ENCODE measurements at regions not wholly inside any gene's neighbourhood (a gene's known extent, or its start where the extent isn't known, plus 50 kb on each side); places are given as distances from the start of the nearest gene placed in this dataset.
"Not testable (repeated sequence)": the region's sequence is repeated elsewhere in the genome, so short reads cannot be mapped to it uniquely, and the experiment has no call there.

- intact Hi-C loops (cut with DNase I), result loop anchor here in 1 of 2 donors (10.0 kb wide), 1 partner anchor 243 kb away; no protein-coding TSS in a partner anchor
- Histone ChIP-seq H3K4me3 (ENCODE audit: low read length in 2 of 2) (no peak overlapping the region), H3K36me3 (ENCODE audit: control insufficient read depth in 1 of 2, insufficient read depth in 2 of 2, low read length in 1 of 2) (no peaks in the 10 kb centered on the region), H3K27ac (ENCODE audit: low read depth in 1 of 2, low read length in 2 of 2) (no peak overlapping the region), H3K27me3 (ENCODE audit: control insufficient read depth in 1 of 2, insufficient read depth in 2 of 2, low read length in 1 of 2) (no peaks in the 10 kb centered on the region), H3K4me1 (ENCODE audit: control insufficient read depth in 1 of 2, insufficient read depth in 2 of 2, low read length in 2 of 2) (peaks cover 0 to 4% of the 10 kb centered on the region in 2 donors), H3K9me3 (ENCODE audit: control insufficient read depth, low read length) (no peaks in the 10 kb centered on the region)
- WGBS, 2 donors, result 35 to 36% methylated on average over 3 of the region's 3 CpGs
- DNase-seq, result no peak
- ATAC-seq (ENCODE audit: low FRiP score), result no peak
Measured at GRCh38 chrX:40871385-40872082, 136.2 kb upstream of the MED14 start.

- intact Hi-C loops (cut with DNase I), result loop anchor here in 1 of 2 donors (10.0 kb wide), 1 partner anchor 242 kb away; no protein-coding TSS in a partner anchor
- ATAC-seq (ENCODE audit: low FRiP score) (no peak), DNase-seq (no peak)
- H3K27ac ChIP-seq (ENCODE audit: low read depth in 1 of 2, low read length in 2 of 2), result no peak overlapping the region
- H3K36me3 ChIP-seq (ENCODE audit: control insufficient read depth in 1 of 2, insufficient read depth in 2 of 2, low read length in 1 of 2), result no peaks in the 10 kb centered on the region
- H3K27me3 ChIP-seq (ENCODE audit: control insufficient read depth in 1 of 2, insufficient read depth in 2 of 2, low read length in 1 of 2), result no peaks in the 10 kb centered on the region
- 94 to 98% methylated on average over 1 of the region's 1 CpG for WGBS, 2 donors
- H3K4me1 ChIP-seq (ENCODE audit: control insufficient read depth in 1 of 2, insufficient read depth in 2 of 2, low read length in 2 of 2), result no peaks in the 10 kb centered on the region
- no peak overlapping the region for H3K4me3 ChIP-seq (ENCODE audit: low read length in 2 of 2)
- no peaks in the 10 kb centered on the region for H3K9me3 ChIP-seq (ENCODE audit: control insufficient read depth, low read length)
Measured at GRCh38 chrX:40872351-40872750, 137.0 kb upstream of the MED14 start.

- no peaks in the 10 kb centered on the region for H3K4me1 ChIP-seq (ENCODE audit: control insufficient read depth in 1 of 2, insufficient read depth in 2 of 2, low read length in 2 of 2)
- intact Hi-C loops (cut with DNase I), result loop anchor here (5.0 to 10.0 kb wide), 2 partner anchors 239 to 242 kb away; no protein-coding TSS in a partner anchor
Measured at GRCh38 chrX:40875476-40875875, 140.1 kb upstream of the MED14 start.

GRCh38 chrX:40877887-40878286, 142.5 kb upstream of the MED14 start:
- ATAC-seq (ENCODE audit: low FRiP score), result no peak
- WGBS, 2 donors, result 19 to 31% methylated on average over 4 of the region's 4 CpGs
- no peak overlapping the region for H3K4me3 ChIP-seq (ENCODE audit: low read length in 2 of 2)
- H3K27ac ChIP-seq (ENCODE audit: low read depth in 1 of 2, low read length in 2 of 2), result no peak overlapping the region
- H3K4me1 ChIP-seq (ENCODE audit: control insufficient read depth in 1 of 2, insufficient read depth in 2 of 2, low read length in 2 of 2), result no peaks in the 10 kb centered on the region
- H3K27me3 ChIP-seq (ENCODE audit: control insufficient read depth in 1 of 2, insufficient read depth in 2 of 2, low read length in 1 of 2), result no peaks in the 10 kb centered on the region
- no peaks in the 10 kb centered on the region for H3K9me3 ChIP-seq (ENCODE audit: control insufficient read depth, low read length)
- no peak for DNase-seq
- intact Hi-C loops (cut with DNase I), result loop anchor here (5.0 to 10.0 kb wide), 2 partner anchors 237 to 239 kb away; no protein-coding TSS in a partner anchor
- no peaks in the 10 kb centered on the region for H3K36me3 ChIP-seq (ENCODE audit: control insufficient read depth in 1 of 2, insufficient read depth in 2 of 2, low read length in 1 of 2)

More at GRCh38 chrX:40875476-40875875, 140.1 kb upstream of the MED14 start:
- no peak overlapping the region for H3K27ac ChIP-seq (ENCODE audit: low read depth in 1 of 2, low read length in 2 of 2)
- WGBS, 2 donors, result 67 to 68% methylated on average over 3 of the region's 3 CpGs
- no peaks in the 10 kb centered on the region for H3K27me3 ChIP-seq (ENCODE audit: control insufficient read depth in 1 of 2, insufficient read depth in 2 of 2, low read length in 1 of 2)
- ATAC-seq (ENCODE audit: low FRiP score) (no peak), DNase-seq (no peak)
- H3K4me3 ChIP-seq (ENCODE audit: low read length in 2 of 2), result no peak overlapping the region
- no peaks in the 10 kb centered on the region for H3K36me3 ChIP-seq (ENCODE audit: control insufficient read depth in 1 of 2, insufficient read depth in 2 of 2, low read length in 1 of 2)
- no peaks in the 10 kb centered on the region for H3K9me3 ChIP-seq (ENCODE audit: control insufficient read depth, low read length)

- WGBS, 2 donors, result 40 to 87% methylated on average over 3 of the region's 3 CpGs
- Histone ChIP-seq H3K9me3 (ENCODE audit: control insufficient read depth, low read length) (no peaks in the 10 kb centered on the region), H3K27me3 (ENCODE audit: control insufficient read depth in 1 of 2, insufficient read depth in 2 of 2, low read length in 1 of 2) (no peaks in the 10 kb centered on the region), H3K4me1 (ENCODE audit: control insufficient read depth in 1 of 2, insufficient read depth in 2 of 2, low read length in 2 of 2) (no peaks in the 10 kb centered on the region), H3K27ac (ENCODE audit: low read depth in 1 of 2, low read length in 2 of 2) (no peak overlapping the region), H3K4me3 (ENCODE audit: low read length in 2 of 2) (no peak overlapping the region), H3K36me3 (ENCODE audit: control insufficient read depth in 1 of 2, insufficient read depth in 2 of 2, low read length in 1 of 2) (no peaks in the 10 kb centered on the region)
- intact Hi-C loops (cut with DNase I), result loop anchor here (5.0 to 10.0 kb wide), 2 partner anchors 236 to 239 kb away; no protein-coding TSS in a partner anchor
- no peak for ATAC-seq (ENCODE audit: low FRiP score)
- DNase-seq, result no peak
Measured at GRCh38 chrX:40878766-40879165, 143.4 kb upstream of the MED14 start.

GRCh38 chrX:40879172-40879571, 143.8 kb upstream of the MED14 start:
- WGBS, 2 donors, result 60 to 82% methylated on average over 6 of the region's 6 CpGs
- not testable (repeated sequence) for H3K27ac ChIP-seq (ENCODE audit: low read depth in 1 of 2, low read length in 2 of 2); H3K4me1 ChIP-seq (ENCODE audit: control insufficient read depth in 1 of 2, insufficient read depth in 2 of 2, low read length in 2 of 2); ATAC-seq (ENCODE audit: low FRiP score); H3K36me3 ChIP-seq (ENCODE audit: control insufficient read depth in 1 of 2, insufficient read depth in 2 of 2, low read length in 1 of 2); H3K4me3 ChIP-seq (ENCODE audit: low read length in 2 of 2); H3K9me3 ChIP-seq (ENCODE audit: control insufficient read depth, low read length); DNase-seq; H3K27me3 ChIP-seq (ENCODE audit: control insufficient read depth in 1 of 2, insufficient read depth in 2 of 2, low read length in 1 of 2)
- intact Hi-C loops (cut with DNase I), result loop anchor here (5.0 to 10.0 kb wide), 2 partner anchors 236 to 238 kb away; no protein-coding TSS in a partner anchor

GRCh38 chrX:40880712-40881111, 145.4 kb upstream of the MED14 start:
- no peak for DNase-seq
- Histone ChIP-seq H3K9me3 (ENCODE audit: control insufficient read depth, low read length) (no peaks in the 10 kb centered on the region), H3K27me3 (ENCODE audit: control insufficient read depth in 1 of 2, insufficient read depth in 2 of 2, low read length in 1 of 2) (no peaks in the 10 kb centered on the region), H3K4me1 (ENCODE audit: control insufficient read depth in 1 of 2, insufficient read depth in 2 of 2, low read length in 2 of 2) (no peaks in the 10 kb centered on the region), H3K27ac (ENCODE audit: low read depth in 1 of 2, low read length in 2 of 2) (no peak overlapping the region), H3K36me3 (ENCODE audit: control insufficient read depth in 1 of 2, insufficient read depth in 2 of 2, low read length in 1 of 2) (no peaks in the 10 kb centered on the region), H3K4me3 (ENCODE audit: low read length in 2 of 2) (no peak overlapping the region)
- intact Hi-C loops (cut with DNase I), result no loop called here
- no peak for ATAC-seq (ENCODE audit: low FRiP score)
- WGBS, 2 donors, result 72 to 94% methylated on average over 3 of the region's 3 CpGs

GRCh38 chrX:40883021-40883619, 147.8 kb upstream of the MED14 start:
- Histone ChIP-seq H3K27me3 (ENCODE audit: control insufficient read depth in 1 of 2, insufficient read depth in 2 of 2, low read length in 1 of 2) (no peaks in the 10 kb centered on the region), H3K4me3 (ENCODE audit: low read length in 2 of 2) (no peak overlapping the region), H3K27ac (ENCODE audit: low read depth in 1 of 2, low read length in 2 of 2) (no peak overlapping the region), H3K9me3 (ENCODE audit: control insufficient read depth, low read length) (no peaks in the 10 kb centered on the region), H3K4me1 (ENCODE audit: control insufficient read depth in 1 of 2, insufficient read depth in 2 of 2, low read length in 2 of 2) (no peaks in the 10 kb centered on the region), H3K36me3 (ENCODE audit: control insufficient read depth in 1 of 2, insufficient read depth in 2 of 2, low read length in 1 of 2) (no peaks in the 10 kb centered on the region)
- ATAC-seq (ENCODE audit: low FRiP score), result no peak
- no peak for DNase-seq
- WGBS, 2 donors, result 81 to 83% methylated on average over 7 of the region's 7 CpGs
- intact Hi-C loops (cut with DNase I), result no loop called here

- WGBS, 2 donors, result 91 to 94% methylated on average over 4 of the region's 4 CpGs
- H3K4me1 ChIP-seq (ENCODE audit: control insufficient read depth in 1 of 2, insufficient read depth in 2 of 2, low read length in 2 of 2), result no peaks in the 10 kb centered on the region
- no peak for ATAC-seq (ENCODE audit: low FRiP score)
Measured at GRCh38 chrX:40885989-40886388, 150.6 kb upstream of the MED14 start.

More at GRCh38 chrX:40885989-40886388, 150.6 kb upstream of the MED14 start:
- H3K36me3 ChIP-seq (ENCODE audit: control insufficient read depth in 1 of 2, insufficient read depth in 2 of 2, low read length in 1 of 2), result no peaks in the 10 kb centered on the region
- no peak overlapping the region for H3K27ac ChIP-seq (ENCODE audit: low read depth in 1 of 2, low read length in 2 of 2)
- intact Hi-C loops (cut with DNase I), result no loop called here
- no peaks in the 10 kb centered on the region for H3K9me3 ChIP-seq (ENCODE audit: control insufficient read depth, low read length)
- no peak overlapping the region for H3K4me3 ChIP-seq (ENCODE audit: low read length in 2 of 2)
- no peaks in the 10 kb centered on the region for H3K27me3 ChIP-seq (ENCODE audit: control insufficient read depth in 1 of 2, insufficient read depth in 2 of 2, low read length in 1 of 2)
- DNase-seq, result no peak
